ENCODE measurements at regions not wholly inside any gene's neighbourhood (a gene's known extent, or its start where the extent isn't known, plus 50 kb on each side); places are given as distances from the start of the nearest gene placed in this dataset.

- H3K79me2 ChIP-seq (ENCODE audit: insufficient read depth, low read length) = no peaks in the 10 kb centered on the region
- 0 out of 2 replicates have a peak, but pooled peaks cover 4% of the 10 kb centered on the region for H3K4me1 ChIP-seq (ENCODE audit: insufficient read depth, low read length)
- TF ChIP-seq EZH2 (IDR thresholded peaks at IDR 0.05; ENCODE audit: borderline replicate concordance, low read depth, low read length, severe bottlenecking) = no peak
- no peak for TF ChIP-seq CTCF (IDR thresholded peaks at IDR 0.05; ENCODE audit: borderline replicate concordance, extremely low read depth, low read length, poor library complexity, severe bottlenecking)
- no peak overlapping the region for H3K9ac ChIP-seq (ENCODE audit: low read depth, low read length)
- H4K20me1 ChIP-seq (ENCODE audit: insufficient read depth, low read length) = no peaks in the 10 kb centered on the region
- no peak overlapping the region for H3K27ac ChIP-seq (ENCODE audit: low read length)
- H3K27me3 ChIP-seq (ENCODE audit: insufficient read depth, low read length, poor library complexity) = no peaks in the 10 kb centered on the region
- no peaks in the 10 kb centered on the region for H3K36me3 ChIP-seq (ENCODE audit: insufficient read depth, low read length)
- no peaks in the 10 kb centered on the region for H3K9me3 ChIP-seq (ENCODE audit: insufficient read depth, low read length, severe bottlenecking)
- DNase-seq (no peak), ATAC-seq (ENCODE audit: insufficient read depth, low read depth) (no peak)
- H3K4me3 ChIP-seq (ENCODE audit: low read depth in 1 of 2, low read length in 2 of 2) = no peak overlapping the region
- H2AFZ ChIP-seq (ENCODE audit: low read depth, low read length) = no peak overlapping the region
- H3K4me2 ChIP-seq (ENCODE audit: insufficient read depth, low read length) = no peak overlapping the region
Measured at GRCh38 chr1:105416261-105416660, 1640.2 kb upstream of the PRMT6 start.

GRCh38 chr1:105419030-105419429 is 1637.4 kb upstream of the PRMT6 start:
- Histone ChIP-seq H3K27me3 (ENCODE audit: insufficient read depth, low read length, poor library complexity) (no peaks in the 10 kb centered on the region), H3K4me1 (ENCODE audit: insufficient read depth, low read length) (0 out of 2 replicates have a peak, but pooled peaks cover 4% of the 10 kb centered on the region), H3K9ac (ENCODE audit: low read depth, low read length) (no peak overlapping the region), H3K27ac (ENCODE audit: low read length) (0 out of 2 replicates have a peak overlapping the region, but pooled peaks have one; percentile 22), H3K4me2 (ENCODE audit: insufficient read depth, low read length) (no peak overlapping the region), H4K20me1 (ENCODE audit: insufficient read depth, low read length) (no peaks in the 10 kb centered on the region), H3K36me3 (ENCODE audit: insufficient read depth, low read length) (no peaks in the 10 kb centered on the region), H2AFZ (ENCODE audit: low read depth, low read length) (peak overlapping the region; percentile 42; the same call in 1 of the 2 replicates), H3K9me3 (ENCODE audit: insufficient read depth, low read length, severe bottlenecking) (no peaks in the 10 kb centered on the region), H3K4me3 (ENCODE audit: low read depth in 1 of 2, low read length in 2 of 2) (no peak overlapping the region), H3K79me2 (ENCODE audit: insufficient read depth, low read length) (no peaks in the 10 kb centered on the region)
- TF ChIP-seq CTCF (IDR thresholded peaks at IDR 0.05; ENCODE audit: borderline replicate concordance, extremely low read depth, low read length, poor library complexity, severe bottlenecking) = no peak
- TF ChIP-seq EZH2 (IDR thresholded peaks at IDR 0.05; ENCODE audit: borderline replicate concordance, low read depth, low read length, severe bottlenecking) = no peak
- ATAC-seq (ENCODE audit: insufficient read depth, low read depth) (no peak), DNase-seq (no peak)

GRCh38 chr1:105427543-105427942 is 1628.9 kb upstream of the PRMT6 start:
- H3K79me2 ChIP-seq (ENCODE audit: insufficient read depth, low read length) = no peaks in the 10 kb centered on the region
- ATAC-seq (ENCODE audit: insufficient read depth, low read depth) = no peak
- no peak for DNase-seq

More at GRCh38 chr1:105427543-105427942, 1628.9 kb upstream of the PRMT6 start:
- H3K4me1 ChIP-seq (ENCODE audit: insufficient read depth, low read length) = no peaks in the 10 kb centered on the region
- H3K4me2 ChIP-seq (ENCODE audit: insufficient read depth, low read length) = no peak overlapping the region
- H3K27me3 ChIP-seq (ENCODE audit: insufficient read depth, low read length, poor library complexity) = no peaks in the 10 kb centered on the region
- H4K20me1 ChIP-seq (ENCODE audit: insufficient read depth, low read length) = no peaks in the 10 kb centered on the region
- TF ChIP-seq EZH2 (IDR thresholded peaks at IDR 0.05; ENCODE audit: borderline replicate concordance, low read depth, low read length, severe bottlenecking) (no peak), CTCF (IDR thresholded peaks at IDR 0.05; ENCODE audit: borderline replicate concordance, extremely low read depth, low read length, poor library complexity, severe bottlenecking) (no peak)
- no peak overlapping the region for H3K9ac ChIP-seq (ENCODE audit: low read depth, low read length)
- H2AFZ ChIP-seq (ENCODE audit: low read depth, low read length) = no peak overlapping the region
- H3K9me3 ChIP-seq (ENCODE audit: insufficient read depth, low read length, severe bottlenecking) = no peaks in the 10 kb centered on the region
- H3K36me3 ChIP-seq (ENCODE audit: insufficient read depth, low read length) = no peaks in the 10 kb centered on the region
- H3K4me3 ChIP-seq (ENCODE audit: low read depth in 1 of 2, low read length in 2 of 2) = no peak overlapping the region
- H3K27ac ChIP-seq (ENCODE audit: low read length) = no peak overlapping the region
